SU-DHL-6 (cell line): ENCODE measurements at regions not wholly inside any gene's neighbourhood (a gene's known extent, or its start where the extent isn't known, plus 50 kb on each side); places are given as distances from the start of the nearest gene placed in this dataset.

Source experiments
- H2AFZ ChIP-seq: fragments of 200-600 bp; sonication (generic); 2 replicates; pipeline ENCODE4 v1.6.1; 2014; ENCODE audit warnings: low read depth, mild to moderate bottlenecking, moderate library complexity, mixed read lengths, antibody characterized with exemption, low read length; ENCODE audit not compliant: severe bottlenecking
- H3F3A ChIP-seq: fragments of 200-600 bp; shearing (Covaris generic); 2 replicates; pipeline ENCODE4 v1.6.0; 2016; ENCODE audit warnings: antibody characterized with exemption, mild to moderate bottlenecking; ENCODE audit not compliant: insufficient read depth
- H3K27ac ChIP-seq: fragments of 200-600 bp; sonication (generic); 2 replicates; pipeline ENCODE4 v1.5.1; 2016; ENCODE audit warnings: low read depth, mild to moderate bottlenecking, low read length, moderate library complexity, mixed read lengths
- H3K27me3 ChIP-seq: fragments of 200-600 bp; sonication (generic), shearing (Covaris generic); 2 replicates; pipeline ENCODE4 v1.6.0; 2014; ENCODE audit warnings: mild to moderate bottlenecking, low read length
- H3K36me3 ChIP-seq: fragments of 200-600 bp; sonication (generic); 2 replicates; pipeline ENCODE4 v1.6.1; 2014; ENCODE audit warnings: mild to moderate bottlenecking, low read length, mixed read lengths
- H3K4me2 ChIP-seq: fragments of 300-600, 200-600 bp; shearing (Covaris generic), sonication (generic); 2 replicates; pipeline ENCODE4 v1.6.0; 2014; ENCODE audit warnings: low read length, low read depth, mild to moderate bottlenecking; ENCODE audit not compliant: poor library complexity, severe bottlenecking
- H3K4me3 ChIP-seq: fragments of 200-600 bp; sonication (generic); 2 replicates; pipeline ENCODE4 v1.5.1; 2014; ENCODE audit warnings: antibody characterized with exemption, low read length, mild to moderate bottlenecking, mixed read lengths; ENCODE audit not compliant: insufficient read depth, poor library complexity, severe bottlenecking
- H3K79me2 ChIP-seq: fragments of 200-600 bp; sonication (generic); 2 replicates; pipeline ENCODE4 v1.6.1; 2014; ENCODE audit warnings: mild to moderate bottlenecking, low read length, moderate library complexity; ENCODE audit not compliant: insufficient read depth
- H3K9ac ChIP-seq: fragments of 200-600 bp; sonication (generic); 2 replicates; pipeline ENCODE4 v1.7.0; 2014; ENCODE audit warnings: mild to moderate bottlenecking, low read length
- H3K9me2 ChIP-seq: fragments of 200-600 bp; sonication (generic); replicated peaks from 2 replicates; pipeline ENCODE4 v1.6.1; 2014; ENCODE audit warnings: low read length; ENCODE audit not compliant: insufficient read depth
- H3K9me3 ChIP-seq: fragments of 200-600 bp; sonication (generic); 2 replicates; pipeline ENCODE4 v1.6.1; 2014; ENCODE audit warnings: low read length, mixed read lengths; ENCODE audit not compliant: insufficient read depth
- H4K20me1 ChIP-seq: fragments of 200-600 bp; sonication (generic); 2 replicates; pipeline ENCODE4 v1.6.1; 2014; ENCODE audit warnings: low read depth, mild to moderate bottlenecking, antibody characterized with exemption, low read length, moderate library complexity, mixed read lengths
- EZH2phosphoT487 ChIP-seq: fragments of 200-600 bp; sonication (generic), shearing (Covaris generic); conservative IDR thresholded peaks from 2 replicates; pipeline ENCODE4 v1.6.1; 2018; ENCODE audit warnings: mild to moderate bottlenecking, antibody characterized with exemption, low read length, moderate library complexity, mixed read lengths
- TF ChIP-seq, protein P1 (sequence below): fragments of 200-600 bp; sonication (generic); IDR thresholded peaks from one replicate; pipeline ENCODE4 v1.5.1; 2017; ENCODE audit warnings: antibody characterized with exemption, mild to moderate bottlenecking, low read length, moderate library complexity; ENCODE audit not compliant: insufficient read depth, poor library complexity, severe bottlenecking

DNA sequence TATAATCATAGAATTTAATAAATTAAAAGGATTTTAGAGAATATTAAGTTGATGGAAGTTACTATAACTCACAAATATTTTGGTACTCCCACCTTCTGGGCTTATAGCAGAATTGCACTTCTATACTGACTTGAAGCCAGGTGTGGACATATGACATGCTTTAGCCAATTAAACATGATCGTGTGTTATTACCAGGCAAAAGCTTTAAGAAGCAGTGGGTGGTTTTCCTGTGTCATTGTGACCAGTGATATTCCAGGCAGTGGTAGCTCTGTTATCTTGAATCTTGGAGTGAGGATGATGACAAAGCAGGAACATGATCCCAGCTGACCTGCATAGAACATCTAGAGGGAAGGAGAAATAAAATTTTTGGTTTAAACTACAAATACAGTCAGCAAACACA is 370.9 kb upstream of the ZEB2 start:
- Histone ChIP-seq H3K27ac (no peak overlapping the region), H3K36me3 (no peaks in the 10 kb centered on the region), H3K79me2 (no peaks in the 10 kb centered on the region), H3K9ac (no peak overlapping the region), H3K9me2 (no peaks in the 10 kb centered on the region), H4K20me1 (no peaks in the 10 kb centered on the region), H3K9me3 (no peaks in the 10 kb centered on the region), H3K27me3 (no peaks in the 10 kb centered on the region), H2AFZ (peak overlapping the region; percentile 23), H3K4me3 (no peak overlapping the region), H3F3A (no peaks in the 10 kb centered on the region), H3K4me2 (no peak overlapping the region)
- no peak for TF ChIP-seq EZH2phosphoT487
- TF ChIP-seq, protein P1, sequence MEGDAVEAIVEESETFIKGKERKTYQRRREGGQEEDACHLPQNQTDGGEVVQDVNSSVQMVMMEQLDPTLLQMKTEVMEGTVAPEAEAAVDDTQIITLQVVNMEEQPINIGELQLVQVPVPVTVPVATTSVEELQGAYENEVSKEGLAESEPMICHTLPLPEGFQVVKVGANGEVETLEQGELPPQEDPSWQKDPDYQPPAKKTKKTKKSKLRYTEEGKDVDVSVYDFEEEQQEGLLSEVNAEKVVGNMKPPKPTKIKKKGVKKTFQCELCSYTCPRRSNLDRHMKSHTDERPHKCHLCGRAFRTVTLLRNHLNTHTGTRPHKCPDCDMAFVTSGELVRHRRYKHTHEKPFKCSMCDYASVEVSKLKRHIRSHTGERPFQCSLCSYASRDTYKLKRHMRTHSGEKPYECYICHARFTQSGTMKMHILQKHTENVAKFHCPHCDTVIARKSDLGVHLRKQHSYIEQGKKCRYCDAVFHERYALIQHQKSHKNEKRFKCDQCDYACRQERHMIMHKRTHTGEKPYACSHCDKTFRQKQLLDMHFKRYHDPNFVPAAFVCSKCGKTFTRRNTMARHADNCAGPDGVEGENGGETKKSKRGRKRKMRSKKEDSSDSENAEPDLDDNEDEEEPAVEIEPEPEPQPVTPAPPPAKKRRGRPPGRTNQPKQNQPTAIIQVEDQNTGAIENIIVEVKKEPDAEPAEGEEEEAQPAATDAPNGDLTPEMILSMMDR: peak; percentile 42

DNA sequence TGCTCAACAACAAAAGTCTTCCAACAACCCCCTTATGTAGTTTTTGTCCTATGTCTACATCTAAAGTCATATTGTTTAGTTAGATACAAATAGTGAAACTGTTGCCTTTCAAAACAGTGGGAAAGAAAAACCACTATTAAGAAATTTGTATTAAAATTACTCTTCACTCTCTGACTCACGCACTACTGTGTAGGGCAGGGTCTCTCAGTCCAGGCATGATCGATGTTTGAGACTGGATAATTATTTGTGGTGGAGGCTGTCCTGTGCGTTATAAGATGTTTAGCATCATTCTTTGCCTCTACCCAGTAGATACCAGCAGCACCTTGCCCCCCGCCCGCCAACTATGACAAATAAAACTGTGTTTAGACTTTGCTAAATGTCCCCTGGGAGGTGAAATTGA is 369.4 kb upstream of the ZEB2 start:
- no peaks in the 10 kb centered on the region for H3K36me3 ChIP-seq
- H3K9ac ChIP-seq: no peak overlapping the region
- H3K27me3 ChIP-seq: no peaks in the 10 kb centered on the region
- no peak overlapping the region for H3K4me3 ChIP-seq
- no peak overlapping the region for H3K4me2 ChIP-seq
- no peak overlapping the region for H3K27ac ChIP-seq
- no peaks in the 10 kb centered on the region for H3K79me2 ChIP-seq
- H3K9me3 ChIP-seq: no peaks in the 10 kb centered on the region
- H3K9me2 ChIP-seq: no peaks in the 10 kb centered on the region
- TF ChIP-seq EZH2phosphoT487: no peak
- TF ChIP-seq, protein P1: no peak
- H3F3A ChIP-seq: no peaks in the 10 kb centered on the region
- no peaks in the 10 kb centered on the region for H4K20me1 ChIP-seq
- H2AFZ ChIP-seq: peak overlapping the region; percentile 8

DNA sequence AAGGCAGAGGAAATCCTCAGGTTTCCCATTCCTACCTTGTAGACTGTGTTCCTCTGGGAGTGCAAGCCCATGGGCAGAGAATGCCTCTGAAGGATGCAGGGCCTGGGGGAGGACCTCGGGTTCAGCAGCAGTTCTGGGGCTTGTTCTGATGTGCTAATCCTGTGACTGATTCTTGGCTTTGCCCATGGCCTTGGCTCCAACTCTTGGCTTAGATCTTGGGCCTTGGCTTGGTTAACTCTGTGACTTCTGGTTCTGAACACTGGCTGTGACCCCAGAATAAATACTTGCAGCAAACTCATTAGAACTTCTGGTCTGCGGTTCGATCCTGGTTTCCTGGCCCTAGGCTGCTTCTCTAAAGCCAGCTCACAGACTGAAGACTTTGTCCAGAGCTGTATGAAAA is 366.9 kb upstream of the ZEB2 start:
- H3K36me3 ChIP-seq: no peaks in the 10 kb centered on the region
- H3K27ac ChIP-seq: no peak overlapping the region
- no peak overlapping the region for H3K4me2 ChIP-seq
- no peak overlapping the region for H2AFZ ChIP-seq
- no peaks in the 10 kb centered on the region for H3F3A ChIP-seq
- H3K79me2 ChIP-seq: no peaks in the 10 kb centered on the region
- no peaks in the 10 kb centered on the region for H3K9me2 ChIP-seq
- H3K9me3 ChIP-seq: no peaks in the 10 kb centered on the region
- no peaks in the 10 kb centered on the region for H3K27me3 ChIP-seq
- TF ChIP-seq EZH2phosphoT487: no peak
- TF ChIP-seq, protein P1: no peak
- no peak overlapping the region for H3K4me3 ChIP-seq
- H3K9ac ChIP-seq: no peak overlapping the region
- H4K20me1 ChIP-seq: no peaks in the 10 kb centered on the region

DNA sequence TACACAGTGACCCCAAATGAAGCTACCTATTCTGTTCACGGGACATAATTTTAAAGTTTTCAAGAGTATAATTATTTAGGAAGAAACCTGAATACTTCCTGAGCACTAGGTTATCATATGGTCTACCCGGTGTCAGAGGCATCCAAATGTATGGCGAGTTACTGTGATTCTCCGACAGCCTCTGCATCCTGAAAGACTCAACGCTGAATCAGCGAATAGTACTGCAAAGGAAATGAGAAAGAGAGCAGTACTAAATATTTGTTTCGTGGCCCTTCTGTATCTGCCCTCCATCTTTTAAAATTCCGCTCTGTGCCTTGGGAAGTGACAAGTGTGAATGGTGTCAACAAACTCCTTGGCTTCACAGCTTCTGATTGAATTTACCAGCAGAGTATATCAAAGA is 358.0 kb upstream of the ZEB2 start:
- TF ChIP-seq, protein P1: no peak
- no peak for TF ChIP-seq EZH2phosphoT487
- no peaks in the 10 kb centered on the region for H3K79me2 ChIP-seq
- H3K36me3 ChIP-seq: no peaks in the 10 kb centered on the region
- H3K9me3 ChIP-seq: no peaks in the 10 kb centered on the region
- no peak overlapping the region for H3K4me2 ChIP-seq
- no peaks in the 10 kb centered on the region for H3K9me2 ChIP-seq
- no peak overlapping the region for H3K4me3 ChIP-seq
- H3F3A ChIP-seq: no peaks in the 10 kb centered on the region
- no peaks in the 10 kb centered on the region for H4K20me1 ChIP-seq
- H3K27me3 ChIP-seq: no peaks in the 10 kb centered on the region
- no peak overlapping the region for H3K9ac ChIP-seq
- no peak overlapping the region for H3K27ac ChIP-seq
- no peak overlapping the region for H2AFZ ChIP-seq
